ENCODE measurements at regions not wholly inside any gene's neighbourhood (a gene's known extent, or its start where the extent isn't known, plus 50 kb on each side); places are given as distances from the start of the nearest gene placed in this dataset.
"Not testable (repeated sequence)": the region's sequence is repeated elsewhere in the genome, so short reads cannot be mapped to it uniquely, and the experiment has no call there.

DNA sequence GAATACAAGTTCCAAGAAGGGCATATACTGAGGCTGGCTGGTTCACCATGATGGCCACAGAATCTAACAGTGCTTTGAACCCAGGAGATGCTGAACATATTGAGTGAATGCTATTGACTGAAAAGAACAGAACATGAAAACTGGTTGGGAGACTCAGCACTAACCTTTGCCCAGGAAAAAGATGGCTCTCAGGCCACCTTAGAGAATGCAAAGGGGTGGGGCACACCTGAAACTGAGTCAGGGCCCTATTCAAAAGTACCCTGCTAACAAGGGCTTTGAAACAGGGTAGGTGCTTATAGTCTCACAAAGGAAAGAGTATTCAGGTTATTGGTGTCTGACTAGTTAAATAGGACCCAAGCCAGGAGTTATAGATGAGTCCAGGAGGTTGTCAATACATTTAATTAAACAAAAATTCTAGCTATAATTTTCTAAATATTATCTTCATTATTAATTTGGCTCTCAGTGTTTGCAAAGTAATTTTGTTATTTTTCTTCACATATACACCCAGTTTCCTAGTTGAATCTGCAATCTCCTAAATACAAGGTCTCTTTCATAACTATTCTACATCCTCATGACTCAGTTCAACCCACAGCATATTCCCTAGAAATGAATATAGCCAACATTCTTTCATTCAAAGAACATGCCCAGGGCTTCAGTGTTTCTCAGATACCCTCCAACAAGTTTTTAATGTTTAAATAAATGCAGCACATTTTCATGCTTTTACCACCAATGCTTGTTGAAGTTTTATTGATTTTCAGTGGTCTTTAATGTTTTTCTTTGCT lies 144.2 kb upstream of the RAPGEF2 start:
- H3K4me3 ChIP-seq (ENCODE audit: low read depth, low read length): no peak overlapping the region
- TF ChIP-seq CTCF (IDR thresholded peaks at IDR 0.05; ENCODE audit: low read depth, low read length, missing control alignments): no peak
- no peak for DNase-seq (ENCODE audit: low read depth)
- in situ Hi-C loops (cut with HindIII; ENCODE audit: low sequenced_read_pairs): no loop called here

- no peak for TF ChIP-seq CTCF (IDR thresholded peaks at IDR 0.05; ENCODE audit: low read depth, low read length, missing control alignments)
- DNase-seq (ENCODE audit: low read depth): no peak
- in situ Hi-C loops (cut with HindIII; ENCODE audit: low sequenced_read_pairs): no loop called here
- no peak overlapping the region for H3K4me3 ChIP-seq (ENCODE audit: low read depth, low read length)
Observed at GRCh38 chr4:158962393-158962792, 140.5 kb upstream of the RAPGEF2 start.

GRCh38 chr4:158963282-158963681 lies 139.6 kb upstream of the RAPGEF2 start:
- in situ Hi-C loops (cut with HindIII; ENCODE audit: low sequenced_read_pairs); H3K4me3 ChIP-seq (ENCODE audit: low read depth, low read length); DNase-seq (ENCODE audit: low read depth): not testable (repeated sequence)

DNA sequence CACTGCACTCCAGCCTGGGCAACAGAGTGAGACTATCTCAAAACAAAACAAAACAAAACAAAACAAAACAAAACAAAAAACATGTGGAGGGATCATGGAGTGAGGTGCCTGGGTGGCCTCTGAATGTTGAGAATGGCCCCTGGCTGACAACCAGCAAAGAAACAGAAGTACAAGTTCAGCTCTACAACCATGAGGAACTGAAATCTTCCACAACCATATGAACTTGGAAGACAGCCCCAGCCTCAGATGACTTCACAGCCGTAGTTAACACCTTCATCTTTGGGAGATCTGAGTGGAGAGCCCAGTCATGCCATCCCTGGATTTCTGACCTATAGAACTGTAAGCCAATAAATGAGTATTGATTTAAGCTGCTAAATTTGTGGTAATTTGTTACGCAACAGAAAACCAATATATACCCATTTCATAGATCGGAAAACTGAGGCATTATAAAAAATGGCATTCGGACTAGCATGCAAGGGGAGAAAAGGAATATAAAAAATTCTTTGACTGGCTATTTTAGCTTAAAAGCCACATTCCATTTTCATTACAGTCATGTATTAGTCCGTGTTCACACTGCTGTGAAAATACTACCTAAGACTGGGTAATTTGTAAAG lies 138.7 kb upstream of the RAPGEF2 start:
- H3K4me3 ChIP-seq (ENCODE audit: low read depth, low read length): no peak overlapping the region
- TF ChIP-seq CTCF (IDR thresholded peaks at IDR 0.05; ENCODE audit: low read depth, low read length, missing control alignments): no peak
- no peak for DNase-seq (ENCODE audit: low read depth)
- in situ Hi-C loops (cut with HindIII; ENCODE audit: low sequenced_read_pairs): no loop called here

GRCh38 chr4:158964728-158965124 lies 138.2 kb upstream of the RAPGEF2 start:
- TF ChIP-seq CTCF (IDR thresholded peaks at IDR 0.05; ENCODE audit: low read depth, low read length, missing control alignments): no peak
- DNase-seq (ENCODE audit: low read depth): no peak
- in situ Hi-C loops (cut with HindIII; ENCODE audit: low sequenced_read_pairs): no loop called here
- no peak overlapping the region for H3K4me3 ChIP-seq (ENCODE audit: low read depth, low read length)

DNA sequence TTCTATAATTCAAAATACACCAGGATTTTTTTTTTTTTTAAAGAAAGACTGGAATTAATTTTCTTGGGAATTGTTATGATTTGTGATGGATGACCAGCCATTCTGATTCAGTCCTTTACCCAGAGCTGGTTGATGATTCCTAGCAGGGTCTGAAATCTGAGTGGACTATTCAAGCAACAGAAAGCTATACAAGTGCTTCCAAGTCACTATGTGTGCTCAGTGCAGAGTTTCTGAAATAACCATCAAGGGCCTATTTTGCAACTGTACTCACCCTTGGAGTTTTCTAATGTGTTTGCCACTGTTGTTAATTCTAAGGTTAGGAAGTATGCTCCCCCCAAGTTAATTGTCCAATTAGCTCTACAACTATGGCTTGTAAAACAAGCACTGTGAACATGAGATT lies 137.7 kb upstream of the RAPGEF2 start:
- no peak for TF ChIP-seq CTCF (IDR thresholded peaks at IDR 0.05; ENCODE audit: low read depth, low read length, missing control alignments)
- H3K4me3 ChIP-seq (ENCODE audit: low read depth, low read length): no peak overlapping the region
- in situ Hi-C loops (cut with HindIII; ENCODE audit: low sequenced_read_pairs): no loop called here
- DNase-seq (ENCODE audit: low read depth): no peak

GRCh38 chr4:158966091-158966490 lies 136.8 kb upstream of the RAPGEF2 start:
- H3K4me3 ChIP-seq (ENCODE audit: low read depth, low read length): no peak overlapping the region
- in situ Hi-C loops (cut with HindIII; ENCODE audit: low sequenced_read_pairs): no loop called here
- no peak for DNase-seq (ENCODE audit: low read depth)
- TF ChIP-seq CTCF (IDR thresholded peaks at IDR 0.05; ENCODE audit: low read depth, low read length, missing control alignments): no peak
